Activated naive CD8-positive, alpha-beta T cell treated with anti-CD3 and anti-CD28 coated beads for 36 hours (primary cell): ENCODE measurements at regions not wholly inside any gene's neighbourhood (a gene's known extent, or its start where the extent isn't known, plus 50 kb on each side); places are given as distances from the start of the nearest gene placed in this dataset.

ENCODE experiments used
- DNase-seq: peaks from one replicate; pipeline ENCODE4 v3.0.0; 2021
- H3K27ac Mint-ChIP-seq: one replicate; pipeline ENCODE4 v1.8.0; 2022; ENCODE audit warnings: mild to moderate bottlenecking, moderate library complexity, mixed read lengths
- H3K27me3 Mint-ChIP-seq: one replicate; pipeline ENCODE4 v1.8.0; 2022; ENCODE audit warnings: mild to moderate bottlenecking, mixed read lengths
- H3K36me3 Mint-ChIP-seq: one replicate; pipeline ENCODE4 v1.8.0; 2021; ENCODE audit warnings: mild to moderate bottlenecking, mixed read lengths
- H3K4me1 Mint-ChIP-seq: one replicate; pipeline ENCODE4 v1.8.0; 2021; ENCODE audit warnings: mixed read lengths
- H3K4me3 Mint-ChIP-seq: one replicate; pipeline ENCODE4 v1.8.0; 2022; ENCODE audit warnings: mild to moderate bottlenecking, moderate library complexity, mixed read lengths
- H3K9me3 Mint-ChIP-seq: one replicate; pipeline ENCODE4 v1.8.0; 2022; ENCODE audit warnings: mixed read lengths

DNA sequence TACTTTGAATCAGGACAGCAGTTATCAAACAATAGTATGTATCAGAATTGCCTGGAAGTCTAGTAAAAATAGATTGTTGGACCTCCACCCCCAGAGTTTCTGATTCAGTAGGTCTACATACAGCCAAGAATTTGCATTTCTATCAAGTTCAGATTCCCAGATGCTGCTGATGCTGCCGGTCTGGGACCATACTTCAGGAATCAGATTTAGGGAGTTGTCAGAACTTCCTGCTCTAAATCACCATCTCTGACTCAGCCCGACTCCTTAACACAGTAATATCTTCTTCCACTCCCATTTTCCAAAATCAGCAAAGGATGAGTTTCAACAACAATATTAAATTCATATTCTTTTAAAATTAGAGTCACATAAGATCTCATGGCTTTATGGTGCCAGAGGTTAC, 227.2 kb upstream of the TMEM161B start:
- no peaks in the 10 kb centered on the region for H3K36me3 Mint-ChIP-seq
- H3K4me3 Mint-ChIP-seq: no peak overlapping the region
- H3K27me3 Mint-ChIP-seq: peaks cover 17% of the 10 kb centered on the region
- H3K4me1 Mint-ChIP-seq: no peaks in the 10 kb centered on the region
- H3K9me3 Mint-ChIP-seq: no peaks in the 10 kb centered on the region
- DNase-seq: no peak
- H3K27ac Mint-ChIP-seq: no peak overlapping the region

DNA sequence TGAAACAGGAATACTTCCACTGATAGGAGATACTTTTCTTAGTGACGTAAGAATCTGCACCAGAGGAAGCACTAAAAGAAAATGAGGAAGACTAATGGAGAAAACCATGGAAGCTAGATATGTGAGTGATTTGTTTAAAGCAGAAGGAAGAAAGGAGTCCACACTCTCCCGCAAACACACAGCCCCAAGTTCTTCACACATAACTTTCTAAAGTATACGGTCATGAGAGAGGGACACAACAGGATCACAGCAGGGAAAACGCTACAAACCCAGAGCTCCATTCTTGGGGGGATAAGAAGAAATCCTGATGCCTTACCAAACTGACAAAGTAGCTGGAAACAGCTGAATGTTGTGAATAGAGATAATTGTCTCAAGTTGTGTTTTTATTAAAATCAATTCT, 222.2 kb upstream of the TMEM161B start:
- H3K27ac Mint-ChIP-seq: no peak overlapping the region
- H3K27me3 Mint-ChIP-seq: peaks cover 22% of the 10 kb centered on the region
- H3K4me1 Mint-ChIP-seq: no peaks in the 10 kb centered on the region
- no peaks in the 10 kb centered on the region for H3K9me3 Mint-ChIP-seq
- DNase-seq: no peak
- no peak overlapping the region for H3K4me3 Mint-ChIP-seq
- H3K36me3 Mint-ChIP-seq: no peaks in the 10 kb centered on the region

DNA sequence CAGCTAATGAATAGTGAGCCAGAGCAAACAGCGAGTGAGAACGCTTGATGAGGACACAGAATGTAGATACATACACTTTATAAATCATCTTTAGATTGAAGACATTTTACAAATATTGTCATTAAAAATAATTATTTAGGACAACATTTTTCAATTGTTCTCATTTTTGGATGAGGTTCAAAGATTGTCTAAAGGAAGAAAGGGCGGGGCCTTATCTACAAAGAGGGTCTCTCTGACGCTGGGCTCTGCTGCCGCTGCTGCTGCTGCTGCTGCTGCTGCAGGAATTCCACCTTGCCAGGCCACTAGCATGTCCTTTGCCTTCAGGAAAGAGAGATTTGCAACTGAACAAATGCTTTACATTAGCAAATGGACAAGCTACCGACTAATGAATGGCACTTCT, 220.7 kb upstream of the TMEM161B start:
- Mint-ChIP-seq H3K4me1 (no peaks in the 10 kb centered on the region), H3K27ac (no peak overlapping the region), H3K4me3 (no peak overlapping the region), H3K9me3 (no peaks in the 10 kb centered on the region), H3K36me3 (no peaks in the 10 kb centered on the region), H3K27me3 (peaks cover 16% of the 10 kb centered on the region)
- no peak for DNase-seq

DNA sequence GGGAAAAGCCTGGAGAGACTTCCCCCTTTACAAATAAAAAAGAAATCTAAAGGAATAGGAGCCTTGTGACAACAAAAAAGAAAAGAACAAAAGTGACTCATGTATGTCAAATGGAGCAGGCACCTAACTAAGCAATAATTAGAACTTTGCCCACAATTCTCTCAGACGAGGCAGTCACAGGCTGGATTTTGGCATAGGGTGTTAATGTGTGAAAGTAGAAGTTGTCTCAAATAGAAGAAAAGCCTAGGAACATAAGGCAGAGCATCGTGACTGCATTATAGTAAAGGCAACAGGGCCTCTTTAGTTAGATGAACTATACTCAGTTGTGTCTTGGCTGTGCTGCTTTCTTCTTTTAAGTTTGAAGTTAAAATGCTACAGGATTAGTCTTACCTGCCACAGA, 219.9 kb upstream of the TMEM161B start:
- H3K36me3 Mint-ChIP-seq: no peaks in the 10 kb centered on the region
- H3K4me1 Mint-ChIP-seq: no peaks in the 10 kb centered on the region
- H3K4me3 Mint-ChIP-seq: no peak overlapping the region
- no peak overlapping the region for H3K27ac Mint-ChIP-seq
- H3K9me3 Mint-ChIP-seq: no peaks in the 10 kb centered on the region
- DNase-seq: no peak
- H3K27me3 Mint-ChIP-seq: peaks cover 21% of the 10 kb centered on the region

DNA sequence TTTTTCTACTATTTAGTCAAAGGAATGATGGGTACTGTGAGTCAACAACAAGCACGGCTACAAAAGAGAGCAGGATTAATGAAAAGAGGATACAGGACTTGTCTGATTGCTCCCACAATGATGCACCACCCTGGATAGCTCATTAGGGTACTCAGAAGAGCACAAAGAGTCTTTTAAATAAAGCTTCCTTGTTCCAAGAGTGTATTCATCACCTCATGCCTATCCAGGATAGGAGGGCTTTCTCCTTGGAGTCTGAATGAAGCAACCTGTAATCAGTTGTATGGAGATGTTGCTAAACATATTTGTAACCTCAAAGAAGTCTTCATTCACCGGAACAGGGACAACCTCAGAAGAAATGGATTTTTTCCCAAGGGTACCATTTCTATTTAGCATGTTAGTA, 219.5 kb upstream of the TMEM161B start:
- Mint-ChIP-seq H3K9me3 (no peaks in the 10 kb centered on the region), H3K27me3 (peaks cover 25% of the 10 kb centered on the region), H3K27ac (no peak overlapping the region), H3K4me3 (no peak overlapping the region), H3K4me1 (no peaks in the 10 kb centered on the region), H3K36me3 (no peaks in the 10 kb centered on the region)
- DNase-seq: no peak

DNA sequence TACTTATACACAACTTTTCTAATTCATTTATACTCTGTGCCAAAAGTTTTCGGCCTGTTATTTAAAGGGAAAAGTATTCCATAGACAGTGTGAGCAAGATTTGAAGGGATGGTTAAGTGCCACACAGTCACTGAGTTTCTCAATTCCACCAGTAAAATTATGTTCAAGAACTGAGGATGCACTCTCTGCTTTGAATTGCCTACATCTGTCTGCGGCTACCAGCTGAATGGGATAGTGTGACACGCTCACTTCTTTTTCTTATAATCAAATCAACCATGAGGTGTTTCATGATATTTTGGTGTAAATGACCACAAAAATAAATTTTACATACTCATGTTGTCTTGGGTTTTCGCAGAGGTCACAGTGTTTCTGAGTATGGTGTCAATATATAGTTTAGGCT, 218.4 kb upstream of the TMEM161B start:
- DNase-seq: no peak
- no peaks in the 10 kb centered on the region for H3K9me3 Mint-ChIP-seq

DNA sequence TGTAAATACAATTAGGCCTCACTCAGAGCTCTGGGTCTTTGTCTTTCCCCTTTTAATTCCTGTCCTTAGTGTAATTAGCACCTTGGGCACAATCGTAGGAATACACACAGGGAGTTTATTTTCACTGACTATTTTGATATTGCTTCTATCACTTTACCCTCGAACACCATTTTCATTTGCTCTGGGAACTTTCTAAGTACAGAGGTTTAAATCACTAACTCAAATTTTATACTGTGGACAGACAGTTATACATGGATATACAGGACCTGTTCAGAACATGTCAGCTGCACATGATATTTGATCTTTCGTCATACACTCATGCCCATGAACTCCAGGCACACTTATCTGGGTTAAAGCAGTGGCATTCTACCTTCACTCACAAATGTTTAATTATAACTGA, 217.8 kb upstream of the TMEM161B start:
- no peak overlapping the region for H3K27ac Mint-ChIP-seq
- no peaks in the 10 kb centered on the region for H3K36me3 Mint-ChIP-seq
- DNase-seq: no peak
- H3K27me3 Mint-ChIP-seq: peaks cover 32% of the 10 kb centered on the region
- H3K4me3 Mint-ChIP-seq: no peak overlapping the region
- no peaks in the 10 kb centered on the region for H3K9me3 Mint-ChIP-seq
- no peaks in the 10 kb centered on the region for H3K4me1 Mint-ChIP-seq

More for the DNA sequence above, 218.4 kb upstream of the TMEM161B start:
- H3K27ac Mint-ChIP-seq: no peak overlapping the region
- no peaks in the 10 kb centered on the region for H3K36me3 Mint-ChIP-seq
- H3K4me1 Mint-ChIP-seq: no peaks in the 10 kb centered on the region
- no peak overlapping the region for H3K4me3 Mint-ChIP-seq
- peaks cover 32% of the 10 kb centered on the region for H3K27me3 Mint-ChIP-seq

DNA sequence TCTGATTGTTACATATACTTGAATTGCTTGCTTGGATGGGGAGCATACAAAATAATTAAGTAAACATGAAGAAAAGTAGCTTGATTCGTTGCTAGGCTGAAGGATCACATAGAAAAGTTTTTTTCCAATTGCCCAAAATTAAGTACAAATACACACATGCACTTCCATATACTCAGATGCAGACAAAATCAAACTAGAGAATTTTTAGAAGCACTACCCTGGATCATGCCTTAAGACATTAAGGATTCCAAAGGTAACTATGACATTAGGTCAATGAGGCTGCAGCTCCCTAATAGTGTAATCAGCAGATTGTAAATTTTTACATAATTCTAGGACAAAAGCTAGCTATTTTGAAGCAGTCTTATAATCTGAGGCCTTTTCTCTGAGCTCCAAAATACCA, 216.9 kb upstream of the TMEM161B start:
- Mint-ChIP-seq H3K4me1 (no peaks in the 10 kb centered on the region), H3K27me3 (peaks cover 33% of the 10 kb centered on the region), H3K27ac (no peak overlapping the region), H3K4me3 (no peak overlapping the region), H3K36me3 (no peaks in the 10 kb centered on the region), H3K9me3 (no peaks in the 10 kb centered on the region)
- no peak for DNase-seq

DNA sequence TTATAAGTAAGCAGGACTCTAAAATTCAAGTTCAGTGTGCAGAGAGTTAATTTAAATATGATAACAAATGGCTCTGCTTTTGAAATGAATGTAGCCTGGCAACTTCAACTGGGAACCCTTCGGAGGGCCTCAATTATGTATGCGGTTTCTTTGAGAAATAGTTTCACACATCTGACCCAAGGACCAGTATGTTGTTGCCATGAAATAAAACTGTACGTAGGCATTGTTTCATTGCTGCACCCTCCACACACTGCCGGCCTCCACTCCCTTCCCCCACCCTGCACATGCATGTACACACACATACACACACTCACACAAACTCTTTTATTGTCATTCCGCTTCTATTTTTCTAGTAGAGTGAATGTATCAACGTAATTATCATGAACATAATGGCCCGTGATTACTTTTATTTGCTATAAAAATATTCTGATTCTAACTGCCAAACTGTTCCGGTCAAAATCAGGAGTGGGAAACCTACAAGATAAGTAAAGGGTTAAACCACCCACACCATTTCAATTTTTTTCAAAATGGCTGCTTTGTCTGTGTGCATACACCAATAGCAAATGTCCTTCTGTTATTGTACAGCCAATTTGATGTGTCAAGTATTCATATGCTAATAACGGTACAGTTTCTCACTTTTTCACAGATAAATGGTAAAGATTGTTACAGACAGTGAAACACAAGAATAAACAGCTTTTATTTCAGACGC, 215.5 kb upstream of the TMEM161B start:
- Mint-ChIP-seq H3K4me3 (no peak overlapping the region), H3K9me3 (no peaks in the 10 kb centered on the region), H3K27ac (no peak overlapping the region), H3K4me1 (no peaks in the 10 kb centered on the region), H3K36me3 (no peaks in the 10 kb centered on the region), H3K27me3 (peaks cover 32% of the 10 kb centered on the region)
- DNase-seq: no peak

DNA sequence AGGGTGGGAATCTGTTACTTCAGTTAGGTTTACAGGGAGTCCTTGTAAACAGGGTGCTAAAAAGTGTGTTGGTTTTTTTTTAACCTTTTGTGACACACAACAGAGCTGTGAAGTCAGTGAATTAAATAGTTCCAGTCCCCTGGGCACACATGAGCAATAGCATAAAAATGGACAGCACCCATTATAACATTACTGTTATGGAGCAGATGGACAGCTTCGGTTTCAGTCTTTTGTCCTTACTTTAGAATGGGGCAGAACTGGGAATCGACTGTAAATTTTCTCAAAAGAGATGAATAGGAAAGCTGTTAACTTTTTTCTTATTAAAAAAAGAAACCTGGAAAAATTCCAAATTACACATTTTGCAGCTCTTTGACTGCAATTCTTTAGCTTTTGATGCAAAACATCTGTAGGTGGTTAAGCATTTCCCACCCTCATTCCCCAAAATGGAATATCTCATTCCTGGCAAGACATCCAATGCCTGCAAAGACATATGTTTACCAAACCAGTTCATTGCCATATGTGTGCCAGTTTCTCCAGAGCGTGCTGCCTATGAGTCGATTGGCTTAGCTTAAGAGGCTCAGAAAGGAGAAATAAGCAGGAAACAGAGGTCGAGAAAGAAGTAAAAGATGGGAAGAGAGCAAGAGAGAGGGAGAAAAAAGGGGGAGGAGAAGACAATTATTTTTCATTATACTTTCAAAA, 212.3 kb upstream of the TMEM161B start:
- Mint-ChIP-seq H3K36me3 (no peaks in the 10 kb centered on the region), H3K4me1 (no peaks in the 10 kb centered on the region), H3K4me3 (no peak overlapping the region), H3K27me3 (peaks cover 30% of the 10 kb centered on the region), H3K9me3 (no peaks in the 10 kb centered on the region), H3K27ac (no peak overlapping the region)
- DNase-seq: no peak

DNA sequence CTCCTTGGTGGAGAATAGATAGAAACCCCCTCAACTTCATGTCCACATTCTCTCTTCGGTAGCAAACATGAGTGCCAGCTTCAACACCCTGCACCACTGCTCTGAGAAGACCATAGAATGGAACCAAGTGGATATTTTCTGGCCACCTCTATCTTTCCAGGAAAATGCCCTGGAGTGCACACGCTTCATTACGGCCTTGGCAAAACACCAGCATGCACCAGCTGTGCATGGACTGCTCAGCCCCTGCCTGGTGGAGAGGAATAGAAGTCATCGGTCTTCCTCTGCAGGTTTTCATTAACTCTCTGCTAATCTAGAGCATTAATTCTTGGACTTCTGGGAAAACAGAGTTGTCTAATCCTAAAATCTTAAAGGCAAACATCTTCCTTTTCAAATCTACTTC, 211.6 kb upstream of the TMEM161B start:
- no peak overlapping the region for H3K4me3 Mint-ChIP-seq
- no peaks in the 10 kb centered on the region for H3K4me1 Mint-ChIP-seq
- no peaks in the 10 kb centered on the region for H3K36me3 Mint-ChIP-seq
- H3K9me3 Mint-ChIP-seq: no peaks in the 10 kb centered on the region
- H3K27me3 Mint-ChIP-seq: peaks cover 30% of the 10 kb centered on the region
- H3K27ac Mint-ChIP-seq: no peak overlapping the region
- DNase-seq: no peak

DNA sequence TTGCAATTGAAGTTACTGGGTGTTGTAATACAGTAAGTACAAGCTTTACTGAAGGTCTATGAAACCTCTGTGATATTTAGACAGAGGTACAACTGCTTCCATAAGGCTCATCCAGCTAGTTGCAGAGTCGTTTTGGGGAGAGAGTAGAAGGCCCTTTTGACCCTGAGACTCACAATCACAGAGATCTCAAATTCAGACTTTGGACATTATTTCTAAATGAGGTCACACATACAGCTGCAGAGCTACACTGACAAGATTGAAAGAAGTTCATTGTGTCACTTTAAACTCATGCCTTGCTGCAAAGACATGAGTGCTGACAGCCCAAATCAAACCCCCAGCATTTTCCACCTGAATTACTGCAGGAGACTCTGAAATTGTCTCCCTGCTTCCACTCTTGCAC, 205.9 kb upstream of the TMEM161B start:
- H3K36me3 Mint-ChIP-seq: no peaks in the 10 kb centered on the region
- H3K27me3 Mint-ChIP-seq: peaks cover 19% of the 10 kb centered on the region
- H3K4me3 Mint-ChIP-seq: no peak overlapping the region
- no peak overlapping the region for H3K27ac Mint-ChIP-seq
- DNase-seq: no peak
- H3K9me3 Mint-ChIP-seq: peaks cover 8% of the 10 kb centered on the region
- no peaks in the 10 kb centered on the region for H3K4me1 Mint-ChIP-seq

DNA sequence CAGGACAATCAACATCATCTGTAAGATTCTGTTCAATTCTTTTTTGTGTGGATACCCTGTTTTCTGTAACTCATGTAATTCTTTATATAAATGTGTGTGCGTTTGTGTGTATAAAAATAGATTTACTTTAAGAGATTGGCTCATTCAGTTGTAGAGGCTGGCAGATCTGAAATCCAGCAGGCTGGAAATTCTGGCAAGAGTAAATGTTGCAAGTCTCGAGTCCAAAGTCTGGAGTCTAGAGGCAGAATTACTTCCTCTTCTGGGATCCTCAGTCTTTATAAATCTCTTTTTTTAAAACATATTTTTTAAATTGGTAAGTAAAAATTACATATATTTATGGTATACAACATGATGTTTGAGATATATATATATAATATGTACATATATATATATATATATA, 202.1 kb upstream of the TMEM161B start:
- Mint-ChIP-seq H3K9me3 (peaks cover 8% of the 10 kb centered on the region), H3K4me3 (no peak overlapping the region), H3K4me1 (no peaks in the 10 kb centered on the region), H3K27me3 (peaks cover 17% of the 10 kb centered on the region), H3K36me3 (no peaks in the 10 kb centered on the region), H3K27ac (no peak overlapping the region)
- no peak for DNase-seq

DNA sequence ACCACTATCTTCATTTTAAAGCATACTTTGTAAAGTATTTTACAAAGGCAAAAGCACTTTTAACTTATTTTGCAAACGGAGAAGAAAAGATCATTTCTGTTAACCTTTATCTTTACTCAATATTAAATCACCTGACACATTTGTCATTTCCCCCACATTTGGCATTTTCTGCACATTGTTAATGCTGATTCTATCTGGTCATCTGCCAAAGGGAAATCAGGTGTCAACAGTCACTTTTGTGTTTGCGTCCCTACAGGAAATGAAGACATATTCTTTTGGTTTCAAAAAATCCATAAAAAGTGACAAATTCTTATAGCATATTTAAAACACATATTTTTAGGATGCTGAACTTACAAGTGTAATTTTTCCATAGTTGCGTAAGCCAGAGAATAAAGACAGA, 191.3 kb upstream of the TMEM161B start:
- no peaks in the 10 kb centered on the region for H3K4me1 Mint-ChIP-seq
- H3K4me3 Mint-ChIP-seq: no peak overlapping the region

DNA sequence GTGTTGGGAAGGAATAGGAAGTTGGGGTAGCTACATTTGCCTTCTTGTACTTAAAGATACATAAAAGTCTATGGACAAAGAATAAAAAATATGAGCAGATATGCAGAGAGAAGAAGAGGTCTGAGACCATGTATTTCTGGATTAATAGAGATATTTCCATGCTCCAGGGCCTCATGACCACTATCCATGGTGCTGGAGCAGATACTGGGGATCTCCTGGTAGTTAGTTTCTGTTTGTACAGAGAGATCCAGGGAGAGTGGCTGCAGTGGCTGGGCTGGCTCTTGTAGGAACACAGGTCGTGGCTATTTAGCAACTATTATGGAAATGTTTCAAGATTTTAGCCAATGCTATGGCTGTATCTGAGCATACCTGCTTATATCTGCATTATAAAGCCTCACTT, 184.2 kb upstream of the TMEM161B start:
- no peak for DNase-seq
- Mint-ChIP-seq H3K36me3 (no peaks in the 10 kb centered on the region), H3K27me3 (peaks cover 14% of the 10 kb centered on the region), H3K4me3 (no peak overlapping the region), H3K9me3 (no peaks in the 10 kb centered on the region), H3K27ac (no peak overlapping the region), H3K4me1 (no peaks in the 10 kb centered on the region)

More for the DNA sequence above, 191.3 kb upstream of the TMEM161B start:
- Mint-ChIP-seq H3K36me3 (no peaks in the 10 kb centered on the region), H3K9me3 (no peaks in the 10 kb centered on the region), H3K27me3 (peaks cover 11% of the 10 kb centered on the region), H3K27ac (no peak overlapping the region)
- DNase-seq: no peak

DNA sequence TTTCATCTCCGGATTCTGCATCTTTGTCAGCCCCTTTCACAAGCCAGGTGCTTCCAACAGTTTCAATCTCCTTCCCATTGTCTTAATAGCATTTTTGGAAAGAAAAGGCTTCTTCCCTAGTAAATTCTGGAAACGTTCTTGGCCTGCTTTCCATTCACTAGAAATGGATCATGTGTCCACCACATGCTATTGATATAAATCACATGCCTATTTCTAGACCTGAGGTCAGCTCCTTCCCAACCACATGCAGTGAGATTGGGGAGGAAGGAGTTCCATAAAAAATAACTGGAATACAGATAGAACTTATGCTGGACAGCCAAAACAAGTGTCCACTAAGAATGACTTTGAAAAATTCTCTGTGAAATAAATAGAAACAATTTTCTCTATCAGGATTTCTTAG, 181.6 kb upstream of the TMEM161B start:
- H3K27me3 Mint-ChIP-seq: peaks cover 9% of the 10 kb centered on the region
- no peak for DNase-seq
- H3K4me3 Mint-ChIP-seq: no peak overlapping the region
- H3K9me3 Mint-ChIP-seq: no peaks in the 10 kb centered on the region
- H3K27ac Mint-ChIP-seq: no peak overlapping the region
- no peaks in the 10 kb centered on the region for H3K36me3 Mint-ChIP-seq
- H3K4me1 Mint-ChIP-seq: no peaks in the 10 kb centered on the region
